ENCODE measurements at regions not wholly inside any gene's neighbourhood (a gene's known extent, or its start where the extent isn't known, plus 50 kb on each side); places are given as distances from the start of the nearest gene placed in this dataset.

GRCh38 chr2:216803791-216804190, 56.1 kb downstream of the TNP1 start:
- Histone ChIP-seq H4K20me1 (replicated peaks; ENCODE audit: insufficient read depth) (no peaks in the 10 kb centered on the region), H3K27me3 (ENCODE audit: insufficient read depth) (no peaks in the 10 kb centered on the region), H3K27ac (ENCODE audit: low read depth) (no peak overlapping the region), H3K4me2 (no peak overlapping the region), H3K4me3 (no peak overlapping the region), H3K4me1 (ENCODE audit: insufficient read depth) (no peaks in the 10 kb centered on the region), H3F3A (replicated peaks; ENCODE audit: low read depth) (no peaks in the 10 kb centered on the region), H2AFZ (no peak overlapping the region), H3K9me2 (ENCODE audit: insufficient read depth) (0 out of 2 replicates have a peak, but pooled peaks cover 4% of the 10 kb centered on the region), H3K79me2 (replicated peaks; ENCODE audit: insufficient read depth) (no peaks in the 10 kb centered on the region), H3K36me3 (ENCODE audit: insufficient read depth) (no peaks in the 10 kb centered on the region)
- no peaks in the 10 kb centered on the region for H3K27me3 Mint-ChIP-seq (ENCODE audit: insufficient read depth, low read depth, poor library complexity)
- ATAC-seq (no peak), DNase-seq (ENCODE audit: low spot score) (no peak)
- no peaks in the 10 kb centered on the region for H3K36me3 Mint-ChIP-seq (ENCODE audit: low read depth)
- H3K9me3 Mint-ChIP-seq, result no peaks in the 10 kb centered on the region
- TF ChIP-seq ZNF462 (CRISPR knock-in tag; IDR thresholded peaks at IDR 0.05), result no peak
- H3K4me3 Mint-ChIP-seq, result no peak overlapping the region
- no peaks in the 10 kb centered on the region for H3K4me1 Mint-ChIP-seq
- no peak overlapping the region for H3K27ac Mint-ChIP-seq

- DNase-seq (ENCODE audit: low spot score) (no peak), ATAC-seq (no peak)
- H3K36me3 ChIP-seq (ENCODE audit: insufficient read depth), result no peaks in the 10 kb centered on the region
- H2AFZ ChIP-seq, result no peak overlapping the region
- H3K4me3 Mint-ChIP-seq, result no peak overlapping the region
- no peaks in the 10 kb centered on the region for H3K4me1 ChIP-seq (ENCODE audit: insufficient read depth)
- no peaks in the 10 kb centered on the region for H3F3A ChIP-seq (replicated peaks; ENCODE audit: low read depth)
- H3K4me2 ChIP-seq, result no peak overlapping the region
- no peak overlapping the region for H3K27ac Mint-ChIP-seq
- no peaks in the 10 kb centered on the region for H3K4me1 Mint-ChIP-seq
- H3K79me2 ChIP-seq (replicated peaks; ENCODE audit: insufficient read depth), result no peaks in the 10 kb centered on the region
- H4K20me1 ChIP-seq (replicated peaks; ENCODE audit: insufficient read depth), result no peaks in the 10 kb centered on the region
- H3K27me3 Mint-ChIP-seq (ENCODE audit: insufficient read depth, low read depth, poor library complexity), result no peaks in the 10 kb centered on the region
- H3K4me3 ChIP-seq, result no peak overlapping the region
- H3K9me3 Mint-ChIP-seq, result no peaks in the 10 kb centered on the region
- no peaks in the 10 kb centered on the region for H3K36me3 Mint-ChIP-seq (ENCODE audit: low read depth)
- no peaks in the 10 kb centered on the region for H3K27me3 ChIP-seq (ENCODE audit: insufficient read depth)
- H3K27ac ChIP-seq (ENCODE audit: low read depth), result no peak overlapping the region
- 0 out of 2 replicates have a peak, but pooled peaks cover 6% of the 10 kb centered on the region for H3K9me2 ChIP-seq (ENCODE audit: insufficient read depth)
- TF ChIP-seq EZH2phosphoT487 (IDR thresholded peaks at IDR 0.05; ENCODE audit: unreplicated experiment) (no peak), CTCF (conservative IDR thresholded peaks at IDR 0.05; ENCODE audit: low read depth in 2 of 2) (no peak), CREB1 (CRISPR knock-in tag; IDR thresholded peaks at IDR 0.05; ENCODE audit: low read depth) (no peak), STAT1 (IDR thresholded peaks at IDR 0.05; ENCODE audit: unreplicated experiment) (no peak), ZNF331 (CRISPR knock-in tag; IDR thresholded peaks at IDR 0.05; ENCODE audit: low read depth) (no peak), POLR2AphosphoS5 (IDR thresholded peaks at IDR 0.05; ENCODE audit: low read depth) (no peak), REST (IDR thresholded peaks at IDR 0.05; ENCODE audit: unreplicated experiment) (no peak), ETS1 (IDR thresholded peaks at IDR 0.05) (no peak)
Observed at GRCh38 chr2:216802516-216803215, 57.2 kb downstream of the TNP1 start.

Measured in GM23338 (cell line).